ENCODE measurements at regions not wholly inside any gene's neighbourhood (a gene's known extent, or its start where the extent isn't known, plus 50 kb on each side); places are given as distances from the start of the nearest gene placed in this dataset.

- Histone ChIP-seq H3K18ac (ENCODE audit: low read depth, low read length) (no peak overlapping the region), H2AK5ac (ENCODE audit: low read depth, low read length) (no peak overlapping the region), H3K4ac (ENCODE audit: low read depth, low read length) (no peak overlapping the region), H2BK20ac (ENCODE audit: low read depth, low read length) (no peak overlapping the region), H3K56ac (ENCODE audit: extremely low read depth, insufficient read depth, low read length) (no peak overlapping the region), H3K4me2 (ENCODE audit: low read depth, low read length) (no peak overlapping the region), H3K9ac (ENCODE audit: low read depth, low read length) (no peak overlapping the region), H4K5ac (ENCODE audit: low read depth, low read length) (no peak overlapping the region), H4K8ac (ENCODE audit: low read depth in 2 of 2, low read length in 2 of 2) (no peak overlapping the region), H2AFZ (replicated peaks; ENCODE audit: low read length, poor library complexity) (no peak overlapping the region), H3K9me3 (ENCODE audit: control insufficient read depth, insufficient read depth, low read length) (no peaks in the 10 kb centered on the region), H2BK5ac (ENCODE audit: low read depth, low read length, poor library complexity, severe bottlenecking) (no peak overlapping the region), H4K91ac (ENCODE audit: insufficient read depth, low read depth, low read length) (no peak overlapping the region), H2AK9ac (replicated peaks; ENCODE audit: low read depth, low read length, poor library complexity) (no peak overlapping the region), H3K27ac (ENCODE audit: insufficient read depth, low read length) (no peak overlapping the region), H2BK15ac (ENCODE audit: low read depth, low read length) (no peak overlapping the region), H2BK120ac (ENCODE audit: low read depth, low read length) (no peak overlapping the region), H3K14ac (replicated peaks; ENCODE audit: low read depth, low read length) (no peak overlapping the region), H3K9me1 (ENCODE audit: insufficient read depth, low read length) (no peaks in the 10 kb centered on the region; the same call in 1 of the 2 replicates), H3K79me1 (ENCODE audit: low read depth in 1 of 2, low read length in 2 of 2) (no peaks in the 10 kb centered on the region), H3K4me3 (ENCODE audit: insufficient read depth, low read depth, low read length) (no peak overlapping the region), H3K27me3 (ENCODE audit: control insufficient read depth, insufficient read depth, low read length) (no peaks in the 10 kb centered on the region), H3K23ac (ENCODE audit: low read depth, low read length) (no peak overlapping the region), H3K4me1 (ENCODE audit: control insufficient read depth, insufficient read depth, low read length) (no peaks in the 10 kb centered on the region), H4K20me1 (ENCODE audit: insufficient read depth, low read length) (no peaks in the 10 kb centered on the region; the same call in 1 of the 2 replicates), H3K36me3 (ENCODE audit: control insufficient read depth, insufficient read depth, low read length) (no peaks in the 10 kb centered on the region)
- in situ Hi-C loops (cut with MboI; ENCODE audit: low sequenced_read_pairs) (no loop called here), dilution Hi-C loops (cut with HindIII; ENCODE audit: low sequenced_read_pairs, unreplicated experiment) (no loop called here), intact Hi-C loops (cut with micrococcal nuclease) (no loop called here)
- DNase-seq = no peak
- TF ChIP-seq MAZ (IDR thresholded peaks at IDR 0.05; ENCODE audit: borderline replicate concordance, low read depth, low read length) = no peak
- no peak for TF ChIP-seq ELK1 (IDR thresholded peaks at IDR 0.05; ENCODE audit: borderline replicate concordance, low read depth, low read length)
- no peak for TF ChIP-seq CHD1 (IDR thresholded peaks at IDR 0.05; ENCODE audit: low read depth, low read length)
- no peak for TF ChIP-seq NFE2L2 (IDR thresholded peaks at IDR 0.05; ENCODE audit: low read depth, low read length)
- no peak for TF ChIP-seq CEBPB (IDR thresholded peaks at IDR 0.05; ENCODE audit: low read depth, low read length)
- no peak for TF ChIP-seq MAFK (IDR thresholded peaks at IDR 0.05; ENCODE audit: low read depth, low read length)
- no peak for TF ChIP-seq RCOR1 (IDR thresholded peaks at IDR 0.05; ENCODE audit: insufficient replicate concordance, low read length)
- TF ChIP-seq SMC3 (IDR thresholded peaks at IDR 0.05; ENCODE audit: low read depth, low read length) = no peak
- TF ChIP-seq BHLHE40 (IDR thresholded peaks at IDR 0.05; ENCODE audit: low read depth, low read length) = no peak
- TF ChIP-seq POLR2A (IDR thresholded peaks at IDR 0.05; ENCODE audit: low read depth, low read length) = no peak
- no peak for TF ChIP-seq CTCF (conservative IDR thresholded peaks at IDR 0.05; ENCODE audit: low read depth, low read length)
- TF ChIP-seq FOS (IDR thresholded peaks at IDR 0.05; ENCODE audit: low read depth, low read length) = no peak
- TF ChIP-seq MXI1 (IDR thresholded peaks at IDR 0.05; ENCODE audit: borderline replicate concordance, low read depth, low read length) = no peak
- WGBS, 2 experiments (ENCODE audit: extremely low coverage in 2 of 2, insufficient read length in 1 of 2) = no CpG with 5 or more reads among the region's 2 CpGs
- POLR2A ChIA-PET (ENCODE audit: unreplicated experiment) = no interaction called here
- CTCF ChIA-PET = no interaction called here
- no peak for ATAC-seq (ENCODE audit: low read depth)
- no TSS peak for BruUV-seq (replicated peaks)
Observed at GRCh38 chrX:15943391-15943790, 88.8 kb upstream of the AP1S2 start.
